HUES6 (cell line): ENCODE measurements at regions not wholly inside any gene's neighbourhood (a gene's known extent, or its start where the extent isn't known, plus 50 kb on each side); places are given as distances from the start of the nearest gene placed in this dataset.

Experiments used
- H3K27ac ChIP-seq: 2 replicates; pipeline ENCODE4 v1.7.0; 2013; ENCODE audit warnings: low read depth, mild to moderate bottlenecking, low read length, inconsistent platforms
- H3K27me3 ChIP-seq: 2 replicates; pipeline ENCODE4 v1.6.1; 2013; ENCODE audit warnings: low read length; ENCODE audit not compliant: control insufficient read depth, insufficient read depth
- H3K36me3 ChIP-seq: 2 replicates; pipeline ENCODE4 v1.6.1; 2013; ENCODE audit warnings: low read length; ENCODE audit not compliant: control insufficient read depth, insufficient read depth
- H3K4me1 ChIP-seq: 2 replicates; pipeline ENCODE4 v1.6.1; 2013; ENCODE audit warnings: low read length; ENCODE audit not compliant: control insufficient read depth, insufficient read depth
- H3K4me3 ChIP-seq: 2 replicates; pipeline ENCODE4 v1.5.1; 2013; ENCODE audit warnings: low read depth, low read length
- H3K9ac ChIP-seq: one replicate; pipeline ENCODE4 v1.6.1; 2013; ENCODE audit warnings: mild to moderate bottlenecking, low read length
- H3K9me3 ChIP-seq: 2 replicates; pipeline ENCODE4 v1.6.1; 2013; ENCODE audit warnings: low read depth, low read length; ENCODE audit not compliant: control insufficient read depth, insufficient read depth

DNA sequence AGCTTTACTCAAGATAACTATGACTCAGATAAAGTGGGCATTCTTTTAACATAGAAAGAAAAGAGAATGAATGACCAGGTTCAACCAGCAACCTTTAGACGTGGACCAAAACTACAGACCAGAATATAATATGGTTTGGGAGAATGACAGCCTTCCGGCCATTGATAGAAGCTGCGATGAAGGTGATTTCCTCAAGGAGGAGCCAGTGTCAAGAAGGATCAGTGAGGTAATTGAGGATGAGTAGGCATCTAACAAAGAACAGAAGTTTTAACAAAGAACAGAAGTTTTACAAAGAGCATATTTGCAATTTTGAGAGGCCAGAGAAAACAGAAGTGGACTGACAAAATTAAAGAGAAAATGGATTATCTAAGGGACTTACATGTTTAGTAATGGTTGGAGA, 289.0 kb upstream of the AGTR1 start:
- Histone ChIP-seq H3K4me3 (no peak overlapping the region), H3K9ac (no peak overlapping the region), H3K4me1 (no peaks in the 10 kb centered on the region; the same call in 1 of the 2 replicates), H3K36me3 (peaks cover 5% of the 10 kb centered on the region; the same call in 1 of the 2 replicates), H3K9me3 (peaks cover 39% of the 10 kb centered on the region), H3K27ac (no peak overlapping the region), H3K27me3 (no peaks in the 10 kb centered on the region)

DNA sequence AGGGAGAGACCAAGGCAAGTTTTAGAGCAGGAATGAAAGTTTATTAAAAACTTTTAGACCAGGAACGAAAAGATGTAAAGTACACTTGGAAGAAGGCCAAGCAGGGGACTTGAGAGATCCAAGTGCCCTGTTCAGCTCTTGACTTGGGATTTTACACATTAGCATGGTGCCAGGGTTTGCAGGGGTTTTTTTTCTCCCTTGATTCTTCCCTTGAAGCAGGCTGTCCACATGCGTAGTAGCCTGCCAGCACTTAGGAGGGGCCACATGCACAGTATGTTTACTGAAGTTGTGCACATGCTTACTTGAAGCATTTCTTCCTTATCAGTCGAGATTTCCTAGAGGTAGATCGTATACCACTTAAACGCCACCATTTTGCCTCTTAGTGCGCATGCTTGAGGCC, 277.5 kb upstream of the AGTR1 start:
- Histone ChIP-seq H3K9ac (peak overlapping the region; percentile 39), H3K9me3 (no peaks in the 10 kb centered on the region), H3K36me3 (peaks cover 6% of the 10 kb centered on the region; the same call in 1 of the 2 replicates), H3K4me3 (no peak overlapping the region), H3K27ac (peak overlapping the region; percentile 69; the same call in 1 of the 2 replicates), H3K27me3 (no peaks in the 10 kb centered on the region), H3K4me1 (peaks cover 9% of the 10 kb centered on the region; the same call in 1 of the 2 replicates)

DNA sequence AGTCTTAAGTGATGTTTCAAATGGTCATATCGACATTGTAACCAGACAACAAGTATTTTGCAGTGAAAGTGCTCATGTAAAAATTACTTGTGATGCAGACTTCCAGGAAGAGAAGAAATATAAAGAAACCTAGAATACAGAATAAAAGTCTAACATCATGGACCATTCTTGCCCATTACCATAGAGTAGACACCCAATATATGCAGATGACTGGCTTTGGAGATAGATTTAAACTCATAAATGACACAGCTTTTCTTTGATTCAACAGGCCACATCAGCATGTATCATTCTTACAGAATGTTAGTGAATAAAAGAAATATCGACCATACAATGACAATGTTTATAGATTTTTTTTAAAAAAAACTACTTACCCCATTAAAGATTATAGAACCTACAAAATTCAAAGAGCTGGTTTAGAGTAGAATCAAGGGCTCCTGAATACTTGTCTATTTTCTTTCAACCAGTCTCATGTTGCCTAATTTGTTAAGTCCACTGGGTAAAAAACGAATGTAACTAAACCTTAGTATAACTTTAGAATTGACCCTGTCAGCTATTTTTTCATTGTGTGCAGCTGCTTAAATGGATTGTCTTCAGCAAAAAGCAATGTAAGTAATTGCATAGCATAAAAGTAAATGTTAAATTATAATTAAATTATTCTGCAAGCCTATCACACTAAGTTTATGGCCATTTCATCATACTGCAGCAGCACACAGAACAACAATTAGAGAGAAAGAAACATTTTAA, 268.7 kb upstream of the AGTR1 start:
- Histone ChIP-seq H3K9ac (no peak overlapping the region), H3K9me3 (no peaks in the 10 kb centered on the region), H3K36me3 (no peaks in the 10 kb centered on the region), H3K27me3 (no peaks in the 10 kb centered on the region), H3K27ac (no peak overlapping the region), H3K4me3 (no peak overlapping the region), H3K4me1 (no peaks in the 10 kb centered on the region)

DNA sequence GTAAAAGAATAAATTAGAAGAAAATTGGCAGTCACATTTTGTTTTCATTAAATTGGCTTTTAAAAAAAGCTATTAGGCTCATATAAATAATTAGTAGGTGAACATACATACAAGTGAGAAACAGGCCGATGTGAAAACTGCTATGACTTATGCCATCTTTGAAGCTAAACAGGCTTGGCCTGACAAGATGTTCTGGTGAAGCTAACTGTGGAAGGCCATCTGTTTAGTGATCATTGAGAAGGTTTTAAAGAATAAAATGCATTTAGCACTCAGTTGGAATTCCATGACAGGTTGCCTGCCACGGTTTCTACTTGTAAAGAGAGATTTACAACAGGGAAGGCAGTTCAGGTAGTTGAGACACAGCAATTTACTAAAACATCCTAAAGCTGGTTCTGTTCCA, 264.0 kb upstream of the AGTR1 start:
- H3K4me1 ChIP-seq = no peaks in the 10 kb centered on the region
- no peaks in the 10 kb centered on the region for H3K36me3 ChIP-seq
- no peaks in the 10 kb centered on the region for H3K27me3 ChIP-seq
- H3K9me3 ChIP-seq = no peaks in the 10 kb centered on the region
- H3K4me3 ChIP-seq = no peak overlapping the region
- H3K9ac ChIP-seq = no peak overlapping the region
- H3K27ac ChIP-seq = no peak overlapping the region

- no peaks in the 10 kb centered on the region for H3K9me3 ChIP-seq
- peaks cover 5% of the 10 kb centered on the region; the same call in 1 of the 2 replicates for H3K4me1 ChIP-seq
- no peaks in the 10 kb centered on the region for H3K27me3 ChIP-seq
- H3K27ac ChIP-seq = no peak overlapping the region
- H3K9ac ChIP-seq = no peak overlapping the region
- H3K36me3 ChIP-seq = no peaks in the 10 kb centered on the region
- no peak overlapping the region for H3K4me3 ChIP-seq
Measured at GRCh38 chr3:148435534-148435933, 262.2 kb upstream of the AGTR1 start.

GRCh38 chr3:148439254-148439822, 258.4 kb upstream of the AGTR1 start:
- Histone ChIP-seq H3K36me3 (no peaks in the 10 kb centered on the region), H3K9me3 (no peaks in the 10 kb centered on the region), H3K4me3 (no peak overlapping the region), H3K9ac (no peak overlapping the region), H3K27me3 (no peaks in the 10 kb centered on the region), H3K27ac (no peak overlapping the region), H3K4me1 (peaks cover 5% of the 10 kb centered on the region; the same call in 1 of the 2 replicates)

- H3K4me3 ChIP-seq = no peak overlapping the region
- H3K4me1 ChIP-seq = peaks cover 5% of the 10 kb centered on the region; the same call in 1 of the 2 replicates
- H3K9ac ChIP-seq = no peak overlapping the region
- H3K9me3 ChIP-seq = no peaks in the 10 kb centered on the region
- no peak overlapping the region for H3K27ac ChIP-seq
- no peaks in the 10 kb centered on the region for H3K27me3 ChIP-seq
- H3K36me3 ChIP-seq = no peaks in the 10 kb centered on the region
Measured at GRCh38 chr3:148441191-148441590, 256.5 kb upstream of the AGTR1 start.

- Histone ChIP-seq H3K36me3 (no peaks in the 10 kb centered on the region), H3K27ac (no peak overlapping the region), H3K4me3 (no peak overlapping the region), H3K27me3 (no peaks in the 10 kb centered on the region), H3K4me1 (no peaks in the 10 kb centered on the region), H3K9ac (no peak overlapping the region), H3K9me3 (no peaks in the 10 kb centered on the region)
Measured at GRCh38 chr3:148450819-148451218, 246.9 kb upstream of the AGTR1 start.

- peaks cover under 1% of the 10 kb centered on the region; the same call in 1 of the 2 replicates for H3K9me3 ChIP-seq
- H3K9ac ChIP-seq = no peak overlapping the region
- no peaks in the 10 kb centered on the region for H3K27me3 ChIP-seq
- H3K4me3 ChIP-seq = no peak overlapping the region
- H3K4me1 ChIP-seq = no peaks in the 10 kb centered on the region
- H3K27ac ChIP-seq = no peak overlapping the region
- no peaks in the 10 kb centered on the region for H3K36me3 ChIP-seq
Measured at GRCh38 chr3:148451969-148452368, 245.7 kb upstream of the AGTR1 start.

- Histone ChIP-seq H3K27ac (no peak overlapping the region), H3K4me1 (no peaks in the 10 kb centered on the region)
Measured at GRCh38 chr3:148453781-148454191, 243.9 kb upstream of the AGTR1 start.

GRCh38 chr3:148455098-148455497, 242.6 kb upstream of the AGTR1 start:
- Histone ChIP-seq H3K27me3 (no peaks in the 10 kb centered on the region), H3K4me1 (no peaks in the 10 kb centered on the region), H3K27ac (no peak overlapping the region), H3K9ac (no peak overlapping the region), H3K4me3 (no peak overlapping the region), H3K36me3 (no peaks in the 10 kb centered on the region), H3K9me3 (peaks cover 11% of the 10 kb centered on the region)

More at GRCh38 chr3:148453781-148454191, 243.9 kb upstream of the AGTR1 start:
- Histone ChIP-seq H3K4me3 (no peak overlapping the region), H3K36me3 (no peaks in the 10 kb centered on the region), H3K9me3 (peaks cover 9% of the 10 kb centered on the region), H3K9ac (no peak overlapping the region), H3K27me3 (no peaks in the 10 kb centered on the region)
